ENCODE measurements at regions not wholly inside any gene's neighbourhood (a gene's known extent, or its start where the extent isn't known, plus 50 kb on each side); places are given as distances from the start of the nearest gene placed in this dataset.
"Not testable (repeated sequence)": the region's sequence is repeated elsewhere in the genome, so short reads cannot be mapped to it uniquely, and the experiment has no call there.

GRCh38 chr3:27040674-27041073 is 328.5 kb downstream of the NEK10 start (continued):
- TF ChIP-seq AR (CRISPR knock-in tag; IDR thresholded peaks at IDR 0.05) (no peak), TEAD1 (CRISPR knock-in tag; IDR thresholded peaks at IDR 0.05) (no peak), FOXJ3 (CRISPR knock-in tag; IDR thresholded peaks at IDR 0.05; ENCODE audit: borderline replicate concordance) (no peak), IRF2 (CRISPR knock-in tag; IDR thresholded peaks at IDR 0.05; ENCODE audit: borderline replicate concordance, low read depth) (no peak), TCF7 (CRISPR knock-in tag; IDR thresholded peaks at IDR 0.05; ENCODE audit: low read depth) (no peak), TEAD4 (CRISPR knock-in tag; IDR thresholded peaks at IDR 0.05) (no peak), USF2 (CRISPR knock-in tag; IDR thresholded peaks at IDR 0.05) (no peak)

- DNase-seq (ENCODE audit: low spot score); H3K27me3 Mint-ChIP-seq (ENCODE audit: low read depth): not testable (repeated sequence)
- H3K4me1 Mint-ChIP-seq, result peaks cover 60% of the 10 kb centered on the region
- peaks cover 11% of the 10 kb centered on the region for H3K9me3 Mint-ChIP-seq
- ChIA-PET POLR2A (interaction anchor here (0.6 kb wide), 1 partner anchor 39 kb away, joined by 8 read pairs; no protein-coding TSS in a partner anchor), CTCF (interaction anchor here (1.1 kb wide), 1 partner anchor 20 kb away, joined by 3 read pairs; no protein-coding TSS in a partner anchor)
- peak overlapping the region; percentile 98 for H3K27ac Mint-ChIP-seq
- peaks cover 11% of the 10 kb centered on the region for H3K36me3 Mint-ChIP-seq
- ATAC-seq, result peak; percentile 29
- H3K4me3 Mint-ChIP-seq, result peak overlapping the region; percentile 11
These were observed 326.6 kb downstream of the NEK10 start for GRCh38 chr3:27042541-27042940.

- Mint-ChIP-seq H3K9me3 (peaks cover 13% of the 10 kb centered on the region), H3K4me1 (peaks cover 60% of the 10 kb centered on the region), H3K4me3 (peak overlapping the region; percentile 48), H3K36me3 (peaks cover 11% of the 10 kb centered on the region), H3K27ac (peak overlapping the region; percentile 98), H3K27me3 (ENCODE audit: low read depth) (no peaks in the 10 kb centered on the region)
- no peak for DNase-seq (ENCODE audit: low spot score)
- ChIA-PET POLR2A (no interaction called here), CTCF (interaction anchor here (1.1 kb wide), 1 partner anchor 21 kb away, joined by 3 read pairs; no protein-coding TSS in a partner anchor)
- peak; percentile 32; the same call in 1 of the 2 replicates for TF ChIP-seq USF2 (CRISPR knock-in tag; IDR thresholded peaks at IDR 0.05)
- no peak for TF ChIP-seq ZNF425 (CRISPR knock-in tag; conservative IDR thresholded peaks at IDR 0.05)
- no peak for TF ChIP-seq TCF7 (CRISPR knock-in tag; IDR thresholded peaks at IDR 0.05; ENCODE audit: low read depth)
- no peak for TF ChIP-seq ZSCAN18 (CRISPR knock-in tag; IDR thresholded peaks at IDR 0.05)
- TF ChIP-seq NFATC4 (CRISPR knock-in tag; IDR thresholded peaks at IDR 0.05), result no peak
- peak; percentile 69 for ATAC-seq
These were observed 325.7 kb downstream of the NEK10 start for GRCh38 chr3:27043328-27043955.

Measured in WTC11 (cell line).